ENCODE measurements at regions not wholly inside any gene's neighbourhood (a gene's known extent, or its start where the extent isn't known, plus 50 kb on each side); places are given as distances from the start of the nearest gene placed in this dataset.

GRCh38 chr10:3665316-3665908 is 119.6 kb downstream of the KLF6 start:
- intact Hi-C loops (cut with DNase I; ENCODE audit: low total_unique reads): no loop called here

DNA sequence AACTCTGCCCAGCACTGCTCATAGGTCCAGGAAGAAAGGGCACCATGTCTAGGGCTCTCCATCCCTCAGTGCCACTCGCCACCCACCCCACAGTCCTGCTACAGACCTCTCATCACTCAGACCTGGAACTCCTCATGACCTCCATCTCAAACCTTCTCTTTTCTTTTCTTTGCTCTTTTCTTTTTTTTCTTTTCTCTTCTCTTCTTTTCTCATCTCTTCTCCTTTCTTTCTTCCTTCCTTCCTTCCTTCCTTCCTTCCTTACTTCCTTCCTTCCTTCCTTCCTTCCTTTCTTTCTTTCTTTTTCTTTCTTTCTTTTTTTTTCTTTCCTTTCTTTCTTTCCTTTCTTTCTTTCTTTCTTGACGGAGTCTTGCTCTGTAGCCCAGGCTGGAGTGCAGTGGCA is 122.2 kb downstream of the KLF6 start:
- Histone ChIP-seq H3K27me3 (no peaks in the 10 kb centered on the region), H3K9me3 (peaks cover 0 to 6% (median 0%) of the 10 kb centered on the region in 4 donors), H3K27ac (no peak overlapping the region), H3K4me1 (peaks cover 0 to 15% (median 0%) of the 10 kb centered on the region in 4 donors), H3K4me3 (no peak overlapping the region), H3K36me3 (no peaks in the 10 kb centered on the region)
- DNase-seq: no peak
- TF ChIP-seq EP300 (IDR thresholded peaks at IDR 0.05) (no peak), POLR2A (IDR thresholded peaks at IDR 0.05) (no peak), POLR2AphosphoS5 (IDR thresholded peaks at IDR 0.05) (no peak), CTCF (IDR thresholded peaks at IDR 0.05) (no peak)
- 76 to 100% (median 96%) methylated on average over 2 of the region's 2 CpGs for WGBS, 5 donors
- intact Hi-C loops (cut with DNase I; ENCODE audit: low total_unique reads): no loop called here

More at GRCh38 chr10:3665316-3665908, 119.6 kb downstream of the KLF6 start:
- no peak for TF ChIP-seq EP300 (IDR thresholded peaks at IDR 0.05)
- TF ChIP-seq POLR2A (IDR thresholded peaks at IDR 0.05): no peak
- TF ChIP-seq CTCF (IDR thresholded peaks at IDR 0.05): no peak
- TF ChIP-seq POLR2AphosphoS5 (IDR thresholded peaks at IDR 0.05): no peak
- DNase-seq: no peak
- Histone ChIP-seq H3K9me3 (peaks cover 0 to 6% (median 0%) of the 10 kb centered on the region in 4 donors), H3K27me3 (no peaks in the 10 kb centered on the region), H3K27ac (no peak overlapping the region), H3K36me3 (no peaks in the 10 kb centered on the region), H3K4me3 (no peak overlapping the region), H3K4me1 (peaks cover 0 to 28% (median 7%) of the 10 kb centered on the region in 4 donors)
- 84 to 86% (median 85%) methylated on average over 13 to 15 of the region's 15 CpGs for WGBS, 5 donors

GRCh38 chr10:3661271-3661670 is 123.7 kb downstream of the KLF6 start:
- no peak for TF ChIP-seq POLR2A (IDR thresholded peaks at IDR 0.05)
- no peak for TF ChIP-seq POLR2AphosphoS5 (IDR thresholded peaks at IDR 0.05)
- no peak for TF ChIP-seq CTCF (IDR thresholded peaks at IDR 0.05)
- TF ChIP-seq EP300 (IDR thresholded peaks at IDR 0.05): no peak
- intact Hi-C loops (cut with DNase I; ENCODE audit: low total_unique reads): no loop called here
- no peak for DNase-seq
- no peaks in the 10 kb centered on the region for H3K36me3 ChIP-seq
- no peak overlapping the region for H3K27ac ChIP-seq
- peaks cover 0 to 6% (median 0%) of the 10 kb centered on the region in 4 donors for H3K9me3 ChIP-seq
- WGBS, 5 donors: 91 to 95% (median 92%) methylated on average over 3 of the region's 3 CpGs
- H3K4me1 ChIP-seq: peaks cover 0 to 2% (median 0%) of the 10 kb centered on the region in 4 donors
- no peaks in the 10 kb centered on the region for H3K27me3 ChIP-seq
- H3K4me3 ChIP-seq: no peak overlapping the region

DNA sequence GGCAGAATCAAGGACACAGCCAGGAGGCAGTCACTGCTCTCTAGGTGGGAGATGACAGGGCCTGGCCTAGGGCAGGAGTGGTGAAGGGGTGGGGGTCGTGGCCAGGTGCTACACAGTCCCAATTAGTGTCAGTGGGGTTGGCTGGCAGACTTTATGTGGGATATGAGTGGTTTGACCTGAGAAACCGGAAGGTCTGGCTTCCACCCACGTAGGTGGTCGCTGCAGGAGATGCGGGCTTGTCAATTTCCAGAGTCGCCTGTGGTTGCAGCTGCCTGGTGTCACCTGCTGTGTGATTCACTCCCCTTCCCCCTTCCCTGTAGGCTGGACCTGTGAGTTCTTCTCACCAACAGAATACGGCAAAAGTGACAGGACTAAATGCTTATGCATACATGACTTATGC is 124.3 kb downstream of the KLF6 start:
- Histone ChIP-seq H3K4me1 (no peaks in the 10 kb centered on the region), H3K36me3 (no peaks in the 10 kb centered on the region), H3K27me3 (no peaks in the 10 kb centered on the region), H3K27ac (no peak overlapping the region), H3K4me3 (no peak overlapping the region), H3K9me3 (peaks cover 0 to 6% (median 0%) of the 10 kb centered on the region in 4 donors)
- intact Hi-C loops (cut with DNase I; ENCODE audit: low total_unique reads): no loop called here
- DNase-seq: no peak
- 77 to 89% (median 79%) methylated on average over 5 to 7 of the region's 7 CpGs for WGBS, 5 donors
- TF ChIP-seq EP300 (IDR thresholded peaks at IDR 0.05): no peak

- no peak for TF ChIP-seq POLR2AphosphoS5 (IDR thresholded peaks at IDR 0.05)
- TF ChIP-seq EP300 (IDR thresholded peaks at IDR 0.05): no peak
- TF ChIP-seq CTCF (IDR thresholded peaks at IDR 0.05): no peak
- TF ChIP-seq POLR2A (IDR thresholded peaks at IDR 0.05): no peak
Observed at GRCh38 chr10:3659203-3659917, 125.6 kb downstream of the KLF6 start.

More at GRCh38 chr10:3659203-3659917, 125.6 kb downstream of the KLF6 start:
- Histone ChIP-seq H3K4me3 (no peak overlapping the region), H3K9me3 (peaks cover 0 to 6% (median 0%) of the 10 kb centered on the region in 4 donors), H3K36me3 (no peaks in the 10 kb centered on the region), H3K27me3 (no peaks in the 10 kb centered on the region), H3K4me1 (no peaks in the 10 kb centered on the region), H3K27ac (no peak overlapping the region)
- WGBS, 5 donors: 77 to 87% (median 82%) methylated on average over 13 of the region's 13 CpGs
- intact Hi-C loops (cut with DNase I; ENCODE audit: low total_unique reads): no loop called here
- no peak for DNase-seq

Measured in stomach (tissue), 8 donors.